ENCODE measurements at regions not wholly inside any gene's neighbourhood (a gene's known extent, or its start where the extent isn't known, plus 50 kb on each side); places are given as distances from the start of the nearest gene placed in this dataset.

DNA sequence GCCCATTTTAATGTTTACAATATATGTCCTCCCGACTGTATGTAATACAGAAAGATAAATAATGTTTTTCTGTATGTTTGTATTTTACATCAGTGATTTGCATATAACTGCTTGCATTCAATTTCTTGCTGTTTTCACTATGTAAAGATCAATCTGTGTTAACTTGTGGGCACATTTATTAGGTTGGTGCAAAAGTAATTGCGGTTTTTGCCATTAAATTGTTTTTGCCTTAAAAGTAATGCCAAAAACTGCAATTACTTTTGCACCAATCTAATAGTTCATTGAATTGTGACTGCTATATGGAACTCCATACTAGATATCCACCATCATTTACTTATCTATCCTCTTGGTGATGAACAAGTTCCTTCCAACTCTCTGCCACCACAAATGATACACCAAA, 73.9 kb upstream of the SRD5A3 start:
- TF ChIP-seq CTCF (IDR thresholded peaks at IDR 0.05; ENCODE audit: poor library complexity, severe bottlenecking) (no peak), EZH2 (IDR thresholded peaks at IDR 0.05; ENCODE audit: borderline replicate concordance, insufficient read depth, low read length, poor library complexity, severe bottlenecking) (no peak), SMC3 (conservative IDR thresholded peaks at IDR 0.05; ENCODE audit: poor library complexity) (no peak), EP300 (conservative IDR thresholded peaks at IDR 0.05; ENCODE audit: poor library complexity, severe bottlenecking) (no peak), TAF1 (IDR thresholded peaks at IDR 0.05; ENCODE audit: low read depth) (no peak), POLR2AphosphoS5 (IDR thresholded peaks at IDR 0.05) (no peak), RAD21 (conservative IDR thresholded peaks at IDR 0.05) (no peak), MXI1 (conservative IDR thresholded peaks at IDR 0.05; ENCODE audit: poor library complexity, severe bottlenecking) (no peak)
- TF ChIP-seq, protein P1, sequence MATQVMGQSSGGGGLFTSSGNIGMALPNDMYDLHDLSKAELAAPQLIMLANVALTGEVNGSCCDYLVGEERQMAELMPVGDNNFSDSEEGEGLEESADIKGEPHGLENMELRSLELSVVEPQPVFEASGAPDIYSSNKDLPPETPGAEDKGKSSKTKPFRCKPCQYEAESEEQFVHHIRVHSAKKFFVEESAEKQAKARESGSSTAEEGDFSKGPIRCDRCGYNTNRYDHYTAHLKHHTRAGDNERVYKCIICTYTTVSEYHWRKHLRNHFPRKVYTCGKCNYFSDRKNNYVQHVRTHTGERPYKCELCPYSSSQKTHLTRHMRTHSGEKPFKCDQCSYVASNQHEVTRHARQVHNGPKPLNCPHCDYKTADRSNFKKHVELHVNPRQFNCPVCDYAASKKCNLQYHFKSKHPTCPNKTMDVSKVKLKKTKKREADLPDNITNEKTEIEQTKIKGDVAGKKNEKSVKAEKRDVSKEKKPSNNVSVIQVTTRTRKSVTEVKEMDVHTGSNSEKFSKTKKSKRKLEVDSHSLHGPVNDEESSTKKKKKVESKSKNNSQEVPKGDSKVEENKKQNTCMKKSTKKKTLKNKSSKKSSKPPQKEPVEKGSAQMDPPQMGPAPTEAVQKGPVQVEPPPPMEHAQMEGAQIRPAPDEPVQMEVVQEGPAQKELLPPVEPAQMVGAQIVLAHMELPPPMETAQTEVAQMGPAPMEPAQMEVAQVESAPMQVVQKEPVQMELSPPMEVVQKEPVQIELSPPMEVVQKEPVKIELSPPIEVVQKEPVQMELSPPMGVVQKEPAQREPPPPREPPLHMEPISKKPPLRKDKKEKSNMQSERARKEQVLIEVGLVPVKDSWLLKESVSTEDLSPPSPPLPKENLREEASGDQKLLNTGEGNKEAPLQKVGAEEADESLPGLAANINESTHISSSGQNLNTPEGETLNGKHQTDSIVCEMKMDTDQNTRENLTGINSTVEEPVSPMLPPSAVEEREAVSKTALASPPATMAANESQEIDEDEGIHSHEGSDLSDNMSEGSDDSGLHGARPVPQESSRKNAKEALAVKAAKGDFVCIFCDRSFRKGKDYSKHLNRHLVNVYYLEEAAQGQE (IDR thresholded peaks at IDR 0.05; ENCODE audit: borderline replicate concordance): no peak

Measured in neural cell (in vitro differentiated cells).